HG03460 (cell line): ENCODE measurements at regions not wholly inside any gene's neighbourhood (a gene's known extent, or its start where the extent isn't known, plus 50 kb on each side); places are given as distances from the start of the nearest gene placed in this dataset.
A peak's percentile ranks its signal among the peaks of the same experiment; 100 is the strongest.

Experiments
- ATAC-seq: cut with Tn5 transposase; IDR thresholded peaks from one replicate; pipeline ENCODE4 v1.9.1; 2021; ENCODE audit not compliant: unreplicated experiment

- no peak for ATAC-seq
Observed at GRCh38 chr4:180152831-180153230, 2090.4 kb upstream of the TENM3 start.

- ATAC-seq = no peak
Observed at GRCh38 chr4:180153587-180153986, 2089.6 kb upstream of the TENM3 start.

- peak; percentile 46 for ATAC-seq
Observed at GRCh38 chr4:180156684-180157083, 2086.5 kb upstream of the TENM3 start.

GRCh38 chr4:180160195-180160983 lies 2082.8 kb upstream of the TENM3 start:
- ATAC-seq = no peak

- ATAC-seq = no peak
Observed at GRCh38 chr4:180164799-180165198, 2078.4 kb upstream of the TENM3 start.

- no peak for ATAC-seq
Observed at GRCh38 chr4:180169394-180169793, 2073.8 kb upstream of the TENM3 start.

- ATAC-seq = no peak
Observed at GRCh38 chr4:180169966-180170365, 2073.2 kb upstream of the TENM3 start.

GRCh38 chr4:180179146-180179545 lies 2064.1 kb upstream of the TENM3 start:
- no peak for ATAC-seq

GRCh38 chr4:180189666-180190065 lies 2053.5 kb upstream of the TENM3 start:
- no peak for ATAC-seq

- ATAC-seq = peak; percentile 68
Observed at GRCh38 chr4:180190382-180190781, 2052.8 kb upstream of the TENM3 start.

GRCh38 chr4:180197471-180197870 lies 2045.7 kb upstream of the TENM3 start:
- no peak for ATAC-seq

- no peak for ATAC-seq
Observed at GRCh38 chr4:180203349-180203748, 2039.9 kb upstream of the TENM3 start.

GRCh38 chr4:180205276-180205675 lies 2037.9 kb upstream of the TENM3 start:
- ATAC-seq = no peak

- ATAC-seq = no peak
Observed at GRCh38 chr4:180207921-180208320, 2035.3 kb upstream of the TENM3 start.

GRCh38 chr4:180217070-180217469 lies 2026.1 kb upstream of the TENM3 start:
- no peak for ATAC-seq

GRCh38 chr4:180219080-180219479 lies 2024.1 kb upstream of the TENM3 start:
- no peak for ATAC-seq

- ATAC-seq = no peak
Observed at GRCh38 chr4:180225977-180226376, 2017.2 kb upstream of the TENM3 start.

- no peak for ATAC-seq
Observed at GRCh38 chr4:180234730-180235129, 2008.5 kb upstream of the TENM3 start.

- ATAC-seq = no peak
Observed at GRCh38 chr4:180240670-180241069, 2002.5 kb upstream of the TENM3 start.

GRCh38 chr4:180253419-180253818 lies 1989.8 kb upstream of the TENM3 start:
- no peak for ATAC-seq

- no peak for ATAC-seq
Observed at GRCh38 chr4:180261346-180261745, 1981.9 kb upstream of the TENM3 start.

- peak; percentile 74 for ATAC-seq
Observed at GRCh38 chr4:180280076-180280475, 1963.1 kb upstream of the TENM3 start.

GRCh38 chr4:180280726-180281297 lies 1962.4 kb upstream of the TENM3 start:
- ATAC-seq = no peak
